NCI-H1694 treated with DMSO at 0.1 percent for 48 hours (cell line): ENCODE measurements at regions not wholly inside any gene's neighbourhood (a gene's known extent, or its start where the extent isn't known, plus 50 kb on each side); places are given as distances from the start of the nearest gene placed in this dataset.
A peak's percentile ranks its signal among the peaks of the same experiment; 100 is the strongest.

Experiments
- DNase-seq: peaks from one replicate; lab custom pipeline; 2025; lab: John Stamatoyannopoulos, UW

- no peak for DNase-seq
Measured at GRCh38 chr14:76948976-76949375, 79.5 kb downstream of the IRF2BPL start.

GRCh38 chr14:76948213-76948947 is 80.1 kb downstream of the IRF2BPL start:
- no peak for DNase-seq

GRCh38 chr14:76947838-76948184 is 80.7 kb downstream of the IRF2BPL start:
- no peak for DNase-seq

DNA sequence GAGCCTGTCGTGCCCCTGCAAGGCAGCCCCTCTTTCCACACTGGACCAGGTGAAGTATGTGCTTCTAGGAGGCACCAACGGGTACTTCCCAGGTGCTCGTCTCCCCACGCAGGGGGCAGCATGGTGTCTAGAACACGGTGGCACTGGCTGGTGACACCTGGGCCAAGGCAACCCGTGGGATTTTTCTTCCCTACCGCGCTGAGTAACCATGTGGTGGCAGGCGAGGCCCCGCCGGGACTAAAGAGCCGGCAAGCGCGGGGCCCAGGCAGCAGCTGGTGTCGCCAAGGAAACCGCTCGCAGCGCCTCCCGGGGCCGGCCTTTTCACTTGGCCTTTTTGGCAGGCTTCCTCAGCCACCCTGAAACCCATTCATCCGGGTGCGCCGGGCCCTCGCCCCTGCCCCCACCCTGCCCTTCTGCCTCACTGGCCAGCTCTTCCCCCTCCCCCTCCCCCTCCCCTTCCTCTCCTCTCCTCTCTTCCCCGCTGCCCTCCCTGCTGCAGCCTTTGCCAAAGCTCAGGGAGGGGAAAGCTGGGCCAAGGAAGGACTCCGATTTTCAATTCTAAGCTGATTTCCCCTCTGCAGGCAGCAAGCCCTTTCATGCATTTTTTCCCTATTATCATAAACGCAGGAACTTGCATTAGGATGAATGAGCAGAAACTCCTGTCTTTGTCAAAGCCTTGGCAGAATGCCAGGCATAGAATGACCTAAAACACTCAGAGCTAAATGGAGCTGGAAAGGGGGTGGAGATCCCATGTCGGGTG is 81.2 kb downstream of the IRF2BPL start:
- peak; percentile 99 for DNase-seq

DNA sequence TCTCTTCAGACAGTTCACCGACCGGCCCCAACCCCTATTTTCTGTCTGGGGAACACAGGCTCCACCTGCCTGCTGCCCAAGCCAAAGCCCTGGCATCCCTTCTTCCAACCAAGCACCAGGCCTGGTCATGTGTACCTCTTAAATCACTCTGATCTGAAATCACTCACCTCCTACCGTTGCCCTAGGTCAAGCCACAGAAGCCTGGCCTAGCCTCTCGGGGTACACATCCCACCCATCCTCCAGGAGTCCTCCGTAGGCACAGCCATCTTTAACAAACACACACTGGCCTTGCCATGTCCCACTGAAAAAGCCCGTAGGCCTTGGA is 81.8 kb downstream of the IRF2BPL start:
- DNase-seq: no peak

- DNase-seq: no peak
Measured at GRCh38 chr14:76943072-76943471, 85.4 kb downstream of the IRF2BPL start.

- no peak for DNase-seq
Measured at GRCh38 chr14:76941946-76942805, 86.3 kb downstream of the IRF2BPL start.

- DNase-seq: no peak
Measured at GRCh38 chr14:76941544-76941943, 87.0 kb downstream of the IRF2BPL start.

GRCh38 chr14:76940021-76940760 is 88.3 kb downstream of the IRF2BPL start:
- DNase-seq: no peak

DNA sequence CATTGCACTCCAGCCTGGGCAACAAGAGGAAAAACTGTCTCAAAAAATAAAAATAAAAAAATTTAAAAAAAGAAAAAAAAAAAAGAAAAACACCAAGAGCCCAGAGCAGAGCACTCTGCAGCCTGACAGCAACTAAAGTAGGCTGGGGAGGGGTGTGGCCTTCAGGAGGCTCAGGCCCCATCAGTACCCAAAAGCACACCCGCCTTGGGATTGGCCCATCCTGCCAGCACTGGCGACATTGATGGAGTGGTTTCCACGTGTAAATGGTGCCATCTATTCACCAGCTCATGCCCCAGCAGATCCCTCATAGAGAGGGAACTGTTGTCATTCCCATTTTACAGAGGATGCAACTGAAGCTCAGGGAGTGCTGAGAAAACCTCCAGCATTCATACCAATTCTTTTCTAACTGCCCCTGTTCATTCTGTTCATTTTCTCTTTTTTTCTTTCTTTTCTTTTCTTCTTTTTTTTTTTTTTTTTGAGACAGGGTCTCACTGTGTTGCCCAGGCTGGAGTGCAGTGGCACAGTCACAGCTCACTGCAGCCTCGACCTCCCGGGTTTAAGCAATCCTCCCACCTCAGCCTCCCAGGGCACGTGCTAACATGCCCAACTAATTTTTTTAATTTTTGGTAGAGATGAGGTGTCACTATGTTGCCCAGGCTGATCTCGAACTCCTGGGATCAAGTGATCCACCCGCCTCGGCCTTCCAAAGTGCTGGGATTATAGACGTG is 89.3 kb downstream of the IRF2BPL start:
- DNase-seq: peak; percentile 34

DNA sequence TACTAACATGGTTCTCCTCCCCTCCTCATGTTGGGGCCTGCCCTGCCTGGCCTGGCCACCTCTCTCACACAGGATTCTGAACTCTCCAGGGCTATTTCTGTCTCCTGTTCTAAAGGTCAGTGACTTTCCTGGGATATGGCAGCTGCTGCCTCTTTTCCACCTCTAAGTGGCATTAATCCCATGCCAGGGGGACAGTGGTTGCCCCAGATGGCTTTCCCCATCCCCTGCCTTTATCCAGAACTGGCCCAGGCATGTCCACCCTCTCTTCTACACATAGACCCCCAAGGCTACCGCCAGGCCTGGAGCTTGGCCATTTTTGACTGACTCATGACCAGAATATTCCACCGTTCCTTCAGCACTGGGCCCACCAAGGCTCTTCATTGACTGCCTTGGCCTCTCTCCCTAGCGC is 90.4 kb downstream of the IRF2BPL start:
- no peak for DNase-seq

- peak; percentile 98 for DNase-seq
Measured at GRCh38 chr14:76937181-76938091, 91.1 kb downstream of the IRF2BPL start.

- no peak for DNase-seq
Measured at GRCh38 chr14:76936483-76936882, 92.0 kb downstream of the IRF2BPL start.

GRCh38 chr14:76933515-76933914 is 95.0 kb downstream of the IRF2BPL start:
- DNase-seq: no peak

GRCh38 chr14:76931631-76932402 is 96.7 kb downstream of the IRF2BPL start:
- DNase-seq: peak; percentile 66

DNA sequence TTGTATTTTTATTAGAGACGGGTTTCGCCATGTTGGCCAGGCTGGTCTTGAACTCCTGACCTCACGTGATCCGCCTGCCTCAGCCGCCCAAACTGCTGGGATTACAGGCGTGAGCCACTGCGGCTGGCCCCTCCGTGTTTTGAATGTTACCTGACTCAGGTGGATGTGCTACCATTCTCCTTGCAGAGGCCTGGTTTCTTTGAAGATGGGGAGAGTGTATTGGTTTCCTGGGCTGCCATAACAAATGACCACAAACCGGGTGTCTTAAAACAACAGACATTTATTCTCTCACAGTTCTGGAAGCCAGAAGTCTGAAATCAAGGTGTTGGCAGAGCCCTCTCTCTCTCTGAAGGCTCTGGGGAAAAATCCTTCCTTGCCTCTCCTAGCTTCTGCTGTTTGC is 98.0 kb downstream of the IRF2BPL start:
- no peak for DNase-seq

GRCh38 chr14:76929927-76930326 is 98.6 kb downstream of the IRF2BPL start:
- no peak for DNase-seq

GRCh38 chr14:76927971-76928700 is 100.4 kb downstream of the IRF2BPL start:
- DNase-seq: peak; percentile 80
